GM12864 (cell line): ENCODE measurements at regions not wholly inside any gene's neighbourhood (a gene's known extent, or its start where the extent isn't known, plus 50 kb on each side); places are given as distances from the start of the nearest gene placed in this dataset.

Experiments used
- DNase-seq: peaks from one replicate; pipeline ENCODE4 v3.0.0-alpha.2; 2011; ENCODE audit warnings: low read depth
- H3K4me3 ChIP-seq: 2 replicates; pipeline ENCODE4 v1.5.1; 2011; ENCODE audit warnings: mild to moderate bottlenecking, low read depth, low read length, control low read depth
- TF ChIP-seq, protein P1 (sequence below): IDR thresholded peaks from 2 replicates; pipeline ENCODE4 v1.5.1; 2011; ENCODE audit warnings: low read depth, mild to moderate bottlenecking, moderate library complexity, low read length, control low read depth, inconsistent platforms; ENCODE audit errors: missing control alignments

DNA sequence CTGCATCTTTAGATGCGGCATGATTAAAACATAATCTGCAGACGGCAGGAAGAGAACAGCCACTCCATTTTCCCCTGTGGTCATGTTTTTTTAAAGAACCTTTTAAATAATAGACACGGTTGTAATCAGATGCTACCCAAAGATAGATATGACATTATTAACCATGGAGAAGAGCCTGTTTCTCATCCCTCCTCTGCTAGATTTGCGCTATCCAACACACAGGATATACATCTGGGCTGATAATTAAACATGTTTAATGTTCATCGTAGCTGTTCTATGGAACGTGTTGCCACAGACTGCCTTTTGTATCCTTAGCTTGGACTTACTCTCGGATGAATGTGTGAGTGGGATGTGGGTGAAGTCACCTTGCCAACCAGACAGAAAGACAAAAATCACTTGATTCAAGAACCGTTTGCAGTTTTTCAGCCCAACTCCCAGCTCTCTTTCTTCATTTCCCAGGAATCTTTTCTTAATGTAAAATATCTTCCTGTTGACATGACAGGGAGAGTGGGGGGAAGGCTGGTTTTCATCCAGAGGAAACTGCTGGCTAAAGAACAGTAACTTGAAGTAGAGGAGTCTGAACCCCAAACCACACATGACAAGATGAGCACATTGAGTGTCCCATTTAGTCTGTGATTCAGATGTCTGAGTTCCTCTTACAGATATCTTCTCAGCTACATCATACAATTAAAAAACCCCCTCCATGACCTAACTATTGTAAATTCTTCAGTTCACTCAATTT lies 118.6 kb upstream of the PRICKLE2 start:
- no peak for DNase-seq
- no peak overlapping the region for H3K4me3 ChIP-seq

DNA sequence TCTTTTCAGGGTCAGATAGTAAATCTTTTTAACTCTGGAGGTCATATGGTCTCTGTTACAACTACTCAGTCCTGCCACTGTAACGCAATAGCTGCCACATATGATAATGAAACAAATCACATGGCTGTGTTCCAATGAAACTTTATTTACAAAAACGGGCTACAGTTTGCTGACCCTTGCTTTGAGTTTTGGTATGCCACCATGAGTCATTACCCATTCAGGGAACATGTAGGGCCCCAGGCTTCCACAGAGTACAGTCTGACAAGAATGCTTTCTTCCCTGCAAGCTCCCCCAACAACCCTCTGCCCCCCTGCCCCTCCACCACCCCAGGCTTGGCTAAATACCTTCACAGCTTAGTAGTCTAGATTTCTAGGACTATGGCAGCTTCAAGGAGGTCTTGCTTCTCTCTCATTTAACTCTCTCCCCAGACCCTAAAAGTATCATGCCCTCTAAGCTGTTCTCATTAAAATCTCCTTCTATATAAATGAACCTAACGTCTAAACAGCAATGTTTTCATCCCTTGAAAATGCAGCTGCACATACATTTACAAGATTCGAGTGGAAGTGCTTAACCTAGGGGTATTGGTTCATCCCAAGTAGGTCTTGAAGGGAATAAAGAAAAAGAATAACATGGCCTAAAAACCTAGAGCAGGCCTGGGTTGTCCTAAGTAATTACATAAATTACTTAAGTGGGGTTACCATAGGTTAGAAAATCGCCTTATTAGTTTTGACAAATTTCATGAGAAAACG lies 117.8 kb upstream of the PRICKLE2 start:
- TF ChIP-seq, protein P1, sequence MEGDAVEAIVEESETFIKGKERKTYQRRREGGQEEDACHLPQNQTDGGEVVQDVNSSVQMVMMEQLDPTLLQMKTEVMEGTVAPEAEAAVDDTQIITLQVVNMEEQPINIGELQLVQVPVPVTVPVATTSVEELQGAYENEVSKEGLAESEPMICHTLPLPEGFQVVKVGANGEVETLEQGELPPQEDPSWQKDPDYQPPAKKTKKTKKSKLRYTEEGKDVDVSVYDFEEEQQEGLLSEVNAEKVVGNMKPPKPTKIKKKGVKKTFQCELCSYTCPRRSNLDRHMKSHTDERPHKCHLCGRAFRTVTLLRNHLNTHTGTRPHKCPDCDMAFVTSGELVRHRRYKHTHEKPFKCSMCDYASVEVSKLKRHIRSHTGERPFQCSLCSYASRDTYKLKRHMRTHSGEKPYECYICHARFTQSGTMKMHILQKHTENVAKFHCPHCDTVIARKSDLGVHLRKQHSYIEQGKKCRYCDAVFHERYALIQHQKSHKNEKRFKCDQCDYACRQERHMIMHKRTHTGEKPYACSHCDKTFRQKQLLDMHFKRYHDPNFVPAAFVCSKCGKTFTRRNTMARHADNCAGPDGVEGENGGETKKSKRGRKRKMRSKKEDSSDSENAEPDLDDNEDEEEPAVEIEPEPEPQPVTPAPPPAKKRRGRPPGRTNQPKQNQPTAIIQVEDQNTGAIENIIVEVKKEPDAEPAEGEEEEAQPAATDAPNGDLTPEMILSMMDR, result no peak
- no peak overlapping the region for H3K4me3 ChIP-seq
- DNase-seq, result no peak

More for the DNA sequence above, 118.6 kb upstream of the PRICKLE2 start:
- TF ChIP-seq, protein P1, result no peak

DNA sequence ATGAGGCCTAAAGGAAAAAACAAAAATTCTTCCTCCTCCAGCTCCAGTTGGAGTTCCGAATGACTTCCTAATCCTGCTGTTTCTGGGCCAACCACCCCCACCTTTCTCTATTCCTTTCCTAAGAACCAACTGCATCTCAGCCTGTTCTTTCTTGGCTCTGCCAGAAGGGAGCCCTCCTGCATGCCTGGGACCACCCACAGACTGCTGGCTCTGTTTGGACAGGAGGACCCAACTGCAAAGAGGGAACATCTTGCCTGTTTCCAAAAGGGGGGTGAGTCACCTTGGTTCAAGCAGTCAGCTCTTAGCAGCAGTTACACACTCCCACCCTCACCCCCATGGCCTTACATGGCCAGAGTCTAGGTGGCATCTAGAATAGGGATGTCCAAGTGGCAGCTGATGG lies 116.0 kb upstream of the PRICKLE2 start:
- no peak for DNase-seq
- no peak overlapping the region for H3K4me3 ChIP-seq
- TF ChIP-seq, protein P1, result no peak

DNA sequence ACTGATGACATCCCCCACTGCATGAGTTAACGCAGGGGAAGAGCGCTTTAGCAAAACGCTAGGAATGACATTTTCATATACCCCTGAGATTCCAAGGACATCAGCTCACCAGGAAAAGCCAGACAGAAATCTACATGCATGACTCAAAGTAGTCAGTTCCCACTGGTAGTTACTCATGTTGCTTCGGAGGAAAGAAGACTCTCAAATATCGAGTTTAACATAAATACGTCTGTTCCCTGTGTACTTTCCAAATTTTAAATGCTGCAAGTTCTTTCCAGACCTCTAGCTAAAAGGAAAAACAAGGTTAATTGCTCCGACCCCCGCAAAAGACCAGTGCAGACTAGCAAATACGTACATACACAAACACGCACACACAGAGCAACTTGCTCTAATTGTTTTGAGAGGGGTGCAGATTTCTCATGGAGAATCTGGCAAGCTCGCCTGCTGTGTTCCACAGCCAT lies 115.4 kb upstream of the PRICKLE2 start:
- DNase-seq, result no peak
- TF ChIP-seq, protein P1, result no peak
- H3K4me3 ChIP-seq, result no peak overlapping the region

DNA sequence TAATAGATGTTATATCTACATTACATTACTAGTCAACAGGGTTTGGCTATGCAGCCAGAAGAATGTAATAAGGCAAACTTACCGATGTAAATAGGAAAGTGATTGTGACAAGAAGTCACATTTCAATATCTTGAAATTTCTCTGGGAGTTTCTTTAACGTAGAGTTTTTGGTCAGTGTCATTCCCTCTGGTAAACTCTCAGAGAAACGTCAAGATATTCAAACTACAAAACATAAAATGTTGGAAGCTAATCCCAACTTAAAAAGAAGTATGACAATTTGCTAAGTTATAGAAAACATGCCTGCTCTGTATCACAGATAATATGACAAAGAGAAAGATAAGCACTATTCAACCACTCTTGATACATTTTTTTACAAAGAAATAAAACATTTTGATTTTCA lies 111.2 kb upstream of the PRICKLE2 start:
- DNase-seq, result no peak
- TF ChIP-seq, protein P1, result no peak
- H3K4me3 ChIP-seq, result no peak overlapping the region

DNA sequence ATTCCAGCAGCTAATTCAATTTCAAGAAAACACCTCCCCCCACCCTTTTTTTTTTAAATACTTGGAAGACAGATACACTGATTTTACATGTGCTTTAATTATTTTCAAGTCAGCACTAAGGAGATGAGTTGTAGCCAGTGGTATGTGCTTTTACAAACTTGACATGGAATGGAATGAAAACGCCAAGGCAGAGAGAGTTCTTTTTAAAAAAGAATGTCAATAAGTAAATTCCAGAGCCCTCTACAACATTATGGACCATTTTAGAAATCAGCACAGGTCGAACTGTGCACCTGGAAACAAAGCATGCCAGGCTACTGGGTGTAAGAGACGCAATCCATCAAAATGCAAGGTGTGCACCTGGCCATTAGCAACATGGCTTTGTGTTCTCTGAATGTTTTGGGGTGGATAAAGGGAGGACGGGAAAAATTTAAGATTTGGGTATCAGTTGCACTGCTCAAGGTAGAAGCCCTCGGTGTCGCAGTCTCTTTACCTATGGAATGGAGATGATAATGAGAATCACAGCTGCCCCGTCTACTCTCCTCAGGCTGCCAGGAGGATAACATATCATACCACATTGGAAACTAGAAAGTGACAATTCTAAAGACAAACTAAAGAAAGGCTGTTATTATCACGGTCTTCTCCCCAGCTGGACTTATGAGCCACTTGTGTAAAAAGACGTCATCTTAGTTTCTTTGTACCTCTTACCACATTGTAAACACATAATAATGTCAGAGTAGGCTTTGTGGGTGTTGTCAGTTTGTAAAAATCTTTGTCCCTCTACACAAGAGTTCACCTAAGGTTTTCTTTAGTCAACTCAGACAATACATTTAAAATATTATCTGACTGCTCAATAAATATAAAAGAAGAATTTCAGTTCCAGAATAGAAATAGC lies 107.4 kb upstream of the PRICKLE2 start:
- TF ChIP-seq, protein P1, result no peak
- H3K4me3 ChIP-seq, result no peak overlapping the region
- DNase-seq, result no peak
